HEK293 (cell line): ENCODE measurements at regions not wholly inside any gene's neighbourhood (a gene's known extent, or its start where the extent isn't known, plus 50 kb on each side); places are given as distances from the start of the nearest gene placed in this dataset.

ENCODE experiments used
- CTCF ChIA-PET: fragments of 350-600 bp; formaldehyde crosslinking; extraction: SDS; loops from one replicate; lab custom pipeline; 2021; ENCODE audit warnings: antibody characterized with exemption; lab: Yijun Ruan, JAX
- POLR2A ChIA-PET: fragments of 300-600 bp; formaldehyde crosslinking; extraction: SDS; loops from one replicate; lab custom pipeline; 2020; ENCODE audit warnings: antibody characterized with exemption, inconsistent platforms; lab: Yijun Ruan, JAX
- H3K27ac ChIP-seq: fragments of 200-500 bp; sonication (Bioruptor generic); 2 replicates; pipeline ENCODE4 v1.5.1; 2014; ENCODE audit warnings: low read depth, low read length, control low read depth, inconsistent platforms; ENCODE audit errors: extremely low read depth
- H3K36me3 ChIP-seq, 2 experiments: fragments of 200-500 bp in 1 of 2; sonication (Bioruptor generic) in 1 of 2; 1 replicate in 1 of 2; 2 replicates in 1 of 2; pipeline ENCODE4 v1.5.1; 2014 to 2017; ENCODE audit warnings: inconsistent platforms in 2 of 2, low read length in 2 of 2; ENCODE audit not compliant: control insufficient read depth in 2 of 2, insufficient read depth in 1 of 2
- H3K4me1 ChIP-seq: fragments of 200-500 bp; sonication (Bioruptor generic); 2 replicates; pipeline ENCODE4 v1.5.1; 2014; ENCODE audit warnings: mild to moderate bottlenecking, low read length, inconsistent platforms; ENCODE audit not compliant: control insufficient read depth, insufficient read depth
- H3K4me3 ChIP-seq: 2 replicates; pipeline ENCODE4 v1.5.1; 2011; ENCODE audit warnings: low read depth, mild to moderate bottlenecking, control low read depth, low read length, moderate library complexity
- H3K9me3 ChIP-seq: fragments of 200-500 bp; sonication (Bioruptor generic); 2 replicates; pipeline ENCODE4 v1.5.1; 2014; ENCODE audit warnings: low read depth, low read length, inconsistent platforms; ENCODE audit not compliant: control insufficient read depth, insufficient read depth
- BCL6B ChIP-seq: fragments of 450-650 bp; formaldehyde crosslinking; IDR thresholded peaks from 2 replicates; pipeline ENCODE4 v1.5.1; 2017; ENCODE audit warnings: missing biosample characterization, missing genetic modification characterization
- HOXA7 ChIP-seq: sonication (generic); formaldehyde crosslinking; IDR thresholded peaks from 2 replicates; pipeline ENCODE4 v1.8.1; 2022; ENCODE audit warnings: missing genetic modification reagents, borderline replicate concordance
- PRDM10 ChIP-seq: fragments of 450-650 bp; formaldehyde crosslinking; IDR thresholded peaks from 2 replicates; pipeline ENCODE4 v1.5.1; 2016; ENCODE audit warnings: missing biosample characterization, missing genetic modification characterization
- PRDM6 ChIP-seq: fragments of 450-650 bp; formaldehyde crosslinking; IDR thresholded peaks from 2 replicates; pipeline ENCODE4 v1.5.1; 2017; ENCODE audit warnings: missing biosample characterization, missing genetic modification characterization
- ZBTB10 ChIP-seq: fragments of 450-650 bp; formaldehyde crosslinking; IDR thresholded peaks from 2 replicates; pipeline ENCODE4 v1.5.1; 2016; ENCODE audit warnings: missing biosample characterization, missing genetic modification characterization
- ZFHX2 ChIP-seq: fragments of 450-650 bp; formaldehyde crosslinking; conservative IDR thresholded peaks from 2 replicates; pipeline ENCODE4 v1.5.1; 2016; ENCODE audit warnings: missing biosample characterization, missing genetic modification characterization
- ZFP69B ChIP-seq: fragments of 450-650 bp; formaldehyde crosslinking; IDR thresholded peaks from 2 replicates; pipeline ENCODE4 v1.5.1; 2016; ENCODE audit warnings: missing biosample characterization, missing genetic modification characterization
- ZNF169 ChIP-seq: fragments of 450-650 bp; formaldehyde crosslinking; IDR thresholded peaks from 2 replicates; pipeline ENCODE4 v1.5.1; 2016; ENCODE audit warnings: missing biosample characterization, missing genetic modification characterization
- ZNF19 ChIP-seq: fragments of 450-650 bp; formaldehyde crosslinking; IDR thresholded peaks from 2 replicates; pipeline ENCODE4; 2016; ENCODE audit warnings: missing biosample characterization, missing genetic modification characterization, low read depth
- ZNF223 ChIP-seq: fragments of 450-650 bp; formaldehyde crosslinking; IDR thresholded peaks from 2 replicates; pipeline ENCODE4 v1.5.1; 2016; ENCODE audit warnings: missing biosample characterization, missing genetic modification characterization
- ZNF280D ChIP-seq: fragments of 450-650 bp; formaldehyde crosslinking; IDR thresholded peaks from 2 replicates; pipeline ENCODE4 v1.5.1; 2016; ENCODE audit warnings: missing biosample characterization, missing genetic modification characterization
- ZNF391 ChIP-seq: fragments of 450-650 bp; formaldehyde crosslinking; IDR thresholded peaks from 2 replicates; pipeline ENCODE4 v1.5.1; 2016; ENCODE audit warnings: low read depth, missing biosample characterization, missing genetic modification characterization, borderline replicate concordance
- ZNF433 ChIP-seq: fragments of 450-650 bp; formaldehyde crosslinking; IDR thresholded peaks from 2 replicates; pipeline ENCODE4 v1.5.1; 2016; ENCODE audit warnings: missing biosample characterization, missing genetic modification characterization, low read depth
- ZNF488 ChIP-seq: fragments of 450-650 bp; formaldehyde crosslinking; IDR thresholded peaks from 2 replicates; pipeline ENCODE4 v1.5.1; 2016; ENCODE audit warnings: missing biosample characterization, missing genetic modification characterization
- ZNF513 ChIP-seq: fragments of 450-650 bp; IDR thresholded peaks from 2 replicates; pipeline ENCODE4 v1.5.1; 2018; ENCODE audit warnings: missing biosample characterization, missing genetic modification characterization
- ZNF830 ChIP-seq: fragments of 450-650 bp; IDR thresholded peaks from 2 replicates; pipeline ENCODE4 v1.5.0; 2018; ENCODE audit warnings: missing biosample characterization, missing genetic modification characterization, low read depth, mild to moderate bottlenecking, moderate library complexity
- ZSCAN5A ChIP-seq: fragments of 450-650 bp; formaldehyde crosslinking; IDR thresholded peaks from 2 replicates; pipeline ENCODE4 v1.5.1; 2016; ENCODE audit warnings: missing biosample characterization, missing genetic modification characterization
- ZXDB ChIP-seq: fragments of 450-650 bp; formaldehyde crosslinking; IDR thresholded peaks from 2 replicates; pipeline ENCODE4 v1.5.1; 2016; ENCODE audit warnings: missing biosample characterization, missing genetic modification characterization

GRCh38 chr3:31051226-31051625, 156.8 kb upstream of the GADL1 start:
- no peak overlapping the region for H3K4me3 ChIP-seq
- no peaks in the 10 kb centered on the region for H3K4me1 ChIP-seq
- POLR2A ChIA-PET, result no interaction called here
- no peaks in the 10 kb centered on the region for H3K9me3 ChIP-seq
- CTCF ChIA-PET, result no interaction called here
- no peaks in the 10 kb centered on the region for H3K36me3 ChIP-seq
- H3K27ac ChIP-seq, result no peak overlapping the region
- no peak for TF ChIP-seq ZNF223 (tag by site-specific recombination)
- no peak for TF ChIP-seq ZNF513 (tag by site-specific recombination)
- no peak for TF ChIP-seq ZNF433
- no peak for TF ChIP-seq ZNF830 (tag by site-specific recombination)

GRCh38 chr3:31053299-31053698, 158.8 kb upstream of the GADL1 start:
- no peaks in the 10 kb centered on the region for H3K9me3 ChIP-seq
- no peak overlapping the region for H3K4me3 ChIP-seq
- ChIA-PET POLR2A (no interaction called here), CTCF (no interaction called here)
- no peak overlapping the region for H3K27ac ChIP-seq
- no peaks in the 10 kb centered on the region for H3K36me3 ChIP-seq
- H3K4me1 ChIP-seq, result no peaks in the 10 kb centered on the region
- TF ChIP-seq ZNF169 (tag by site-specific recombination) (no peak), ZSCAN5A (no peak), ZNF19 (tag by site-specific recombination) (no peak), ZXDB (tag by site-specific recombination) (no peak), ZNF391 (tag by site-specific recombination) (no peak), ZBTB10 (tag by site-specific recombination) (no peak), ZNF280D (tag by site-specific recombination) (no peak), PRDM10 (no peak), ZFHX2 (tag by site-specific recombination) (no peak), HOXA7 (no peak), ZFP69B (no peak), ZNF488 (tag by site-specific recombination) (no peak), BCL6B (tag by site-specific recombination) (no peak), PRDM6 (tag by site-specific recombination) (no peak)
